Common myeloid progenitor, CD34-positive (primary cell): ENCODE measurements at regions not wholly inside any gene's neighbourhood (a gene's known extent, or its start where the extent isn't known, plus 50 kb on each side); places are given as distances from the start of the nearest gene placed in this dataset.

Source experiments
- CTCF ChIA-PET: fragments of 350-600 bp; sonication (Branson Sonifier 250); formaldehyde crosslinking; loops from one replicate; lab custom pipeline; 2021; ENCODE audit warnings: antibody characterized with exemption; lab: Charles Lee
- POLR2A ChIA-PET: fragments of 350-600 bp; sonication (Branson Sonifier 250); formaldehyde crosslinking; loops from one replicate; lab custom pipeline; 2021; ENCODE audit warnings: antibody characterized with exemption; lab: Charles Lee
- DNase-seq, 3 donors: peaks; one replicate each; pipeline versions ENCODE4 v3.0.0 to v3.0.0-alpha.2; 2013
- H3K27ac ChIP-seq, 2 experiments: 1 replicate in 1 of 2; 2 replicates in 1 of 2; pipeline ENCODE4 v1.7.0; 2013; ENCODE audit warnings: inconsistent platforms in 2 of 2, low read length in 2 of 2, mild to moderate bottlenecking in 2 of 2, low read depth in 1 of 2, moderate library complexity in 1 of 2; ENCODE audit not compliant: severe bottlenecking in 2 of 2, insufficient read depth in 1 of 2, poor library complexity in 1 of 2
- H3K27me3 ChIP-seq, 5 experiments: replicated peaks in 2 of 5; 1 replicate in 3 of 5; 2 replicates in 2 of 5; pipeline versions ENCODE4 v1.6.1 to v1.7.0; 2013; ENCODE audit warnings: low read length in 4 of 5, mild to moderate bottlenecking in 2 of 5, moderate library complexity in 2 of 5, inconsistent platforms in 1 of 5; ENCODE audit not compliant: insufficient read depth in 5 of 5, control insufficient read depth in 4 of 5
- H3K36me3 ChIP-seq, 4 experiments: 1 replicate in 2 of 4; 2 replicates in 2 of 4; pipeline versions ENCODE4 v1.6.1 to v1.7.0; 2013; ENCODE audit warnings: low read length in 3 of 4, control low read depth in 1 of 4, mild to moderate bottlenecking in 1 of 4; ENCODE audit not compliant: control insufficient read depth in 4 of 4, insufficient read depth in 4 of 4
- H3K4me1 ChIP-seq, 4 experiments: 1 replicate in 3 of 4; 2 replicates in 1 of 4; pipeline versions ENCODE4 v1.6.1 to v1.7.1; 2013; ENCODE audit warnings: low read length in 3 of 4, mild to moderate bottlenecking in 3 of 4, control low read depth in 1 of 4, inconsistent platforms in 1 of 4, moderate library complexity in 1 of 4; ENCODE audit not compliant: control insufficient read depth in 4 of 4, insufficient read depth in 4 of 4; ENCODE audit errors: control extremely low read depth in 1 of 4
- H3K4me3 ChIP-seq, 7 experiments: 1 replicate in 4 of 7; 2 replicates in 3 of 7; pipeline versions ENCODE4 v1.5.1 to v1.7.0; 2013; ENCODE audit warnings: mild to moderate bottlenecking in 7 of 7, low read length in 6 of 7, moderate library complexity in 6 of 7, inconsistent platforms in 2 of 7, low read depth in 2 of 7, control low read depth in 1 of 7; ENCODE audit not compliant: insufficient read depth in 4 of 7, control insufficient read depth in 1 of 7; ENCODE audit errors: extremely low read depth in 1 of 7
- H3K9me3 ChIP-seq, 5 experiments: 1 replicate in 4 of 5; 2 replicates in 1 of 5; pipeline versions ENCODE4 v1.6.1 to v1.7.1; 2013; ENCODE audit warnings: low read length in 4 of 5, mild to moderate bottlenecking in 2 of 5, inconsistent platforms in 1 of 5, low read depth in 1 of 5, moderate library complexity in 1 of 5; ENCODE audit not compliant: control insufficient read depth in 4 of 5, insufficient read depth in 2 of 5; ENCODE audit errors: control extremely low read depth in 1 of 5
- WGBS: methylation state at CpG from one replicate; pipeline ENCODE4 v1.1.5; 2013; ENCODE audit not compliant: insufficient coverage; 5-methylcytosine and 5-hydroxymethylcytosine counted together

- no peaks in the 10 kb centered on the region for H3K36me3 ChIP-seq
- H3K9me3 ChIP-seq = no peaks in the 10 kb centered on the region
- no peaks in the 10 kb centered on the region for H3K4me1 ChIP-seq
- H3K27me3 ChIP-seq = no peaks in the 10 kb centered on the region
- ChIA-PET POLR2A (no interaction called here), CTCF (no interaction called here)
- DNase-seq = no peak
- WGBS = 20% methylated on average over 1 of the region's 1 CpG
- H3K27ac ChIP-seq = no peak overlapping the region
- no peak overlapping the region for H3K4me3 ChIP-seq
These were observed 195.1 kb downstream of the MAGEB5 start for GRCh38 chrX:26411045-26411444.

- 23% methylated on average over 5 of the region's 5 CpGs for whole genome bisulfite sequencing
- no peak overlapping the region for H3K4me3 ChIP-seq
- CTCF ChIA-PET = no interaction called here
- no peaks in the 10 kb centered on the region for H3K27me3 ChIP-seq
- no peak overlapping the region for H3K27ac ChIP-seq
- no peaks in the 10 kb centered on the region for H3K36me3 ChIP-seq
- H3K4me1 ChIP-seq = no peaks in the 10 kb centered on the region
- DNase-seq = peak in 1 of 3 donors; percentile 33
- POLR2A ChIA-PET = no interaction called here
- no peaks in the 10 kb centered on the region for H3K9me3 ChIP-seq
These were observed 193.7 kb downstream of the MAGEB5 start for GRCh38 chrX:26409636-26410035.

GRCh38 chrX:26387906-26388305 lies 171.9 kb downstream of the MAGEB5 start:
- Histone ChIP-seq H3K36me3 (no peaks in the 10 kb centered on the region), H3K27ac (no peak overlapping the region), H3K4me1 (no peaks in the 10 kb centered on the region), H3K4me3 (no peak overlapping the region), H3K9me3 (no peaks in the 10 kb centered on the region), H3K27me3 (no peaks in the 10 kb centered on the region)
- POLR2A ChIA-PET = no interaction called here
- CTCF ChIA-PET = no interaction called here
- 76% methylated on average over 3 of the region's 4 CpGs for WGBS
- DNase-seq = no peak

- H3K36me3 ChIP-seq = no peaks in the 10 kb centered on the region
- ChIA-PET POLR2A (no interaction called here), CTCF (no interaction called here)
- H3K4me3 ChIP-seq = no peak overlapping the region
- WGBS = 73% methylated on average over 5 of the region's 5 CpGs
- H3K27ac ChIP-seq = no peak overlapping the region
- H3K4me1 ChIP-seq = no peaks in the 10 kb centered on the region
- no peak for DNase-seq
- H3K27me3 ChIP-seq = no peaks in the 10 kb centered on the region
- H3K9me3 ChIP-seq = no peaks in the 10 kb centered on the region
These were observed 160.2 kb downstream of the MAGEB5 start for GRCh38 chrX:26376037-26376708.

- POLR2A ChIA-PET = no interaction called here
- CTCF ChIA-PET = no interaction called here
- no peaks in the 10 kb centered on the region for H3K27me3 ChIP-seq
- H3K4me1 ChIP-seq = no peaks in the 10 kb centered on the region
- WGBS = 36% methylated on average over 1 of the region's 3 CpGs
- no peak overlapping the region for H3K4me3 ChIP-seq
- H3K27ac ChIP-seq = no peak overlapping the region
- no peak for DNase-seq
- H3K9me3 ChIP-seq = no peaks in the 10 kb centered on the region
- no peaks in the 10 kb centered on the region for H3K36me3 ChIP-seq
These were observed 159.4 kb downstream of the MAGEB5 start for GRCh38 chrX:26375346-26375745.

GRCh38 chrX:26373829-26374228 lies 157.9 kb downstream of the MAGEB5 start:
- H3K27ac ChIP-seq = no peak overlapping the region
- H3K4me3 ChIP-seq = no peak overlapping the region
- no peak for DNase-seq
- no peaks in the 10 kb centered on the region for H3K9me3 ChIP-seq
- POLR2A ChIA-PET = no interaction called here
- CTCF ChIA-PET = no interaction called here
- 69% methylated on average over 4 of the region's 5 CpGs for WGBS
- no peaks in the 10 kb centered on the region for H3K27me3 ChIP-seq
- H3K36me3 ChIP-seq = no peaks in the 10 kb centered on the region
- H3K4me1 ChIP-seq = no peaks in the 10 kb centered on the region

GRCh38 chrX:26352891-26353430 lies 137.0 kb downstream of the MAGEB5 start:
- no peaks in the 10 kb centered on the region for H3K36me3 ChIP-seq
- H3K9me3 ChIP-seq = no peaks in the 10 kb centered on the region
- no peaks in the 10 kb centered on the region for H3K4me1 ChIP-seq
- DNase-seq = no peak
- WGBS = 76% methylated on average over 1 of the region's 3 CpGs
- POLR2A ChIA-PET = no interaction called here
- H3K27me3 ChIP-seq = no peaks in the 10 kb centered on the region
- CTCF ChIA-PET = no interaction called here
- no peak overlapping the region for H3K27ac ChIP-seq
- no peak overlapping the region for H3K4me3 ChIP-seq
